HFF-Myc (cell line): ENCODE measurements at regions not wholly inside any gene's neighbourhood (a gene's known extent, or its start where the extent isn't known, plus 50 kb on each side); places are given as distances from the start of the nearest gene placed in this dataset.

ENCODE experiments used
- DNase-seq: peaks from one replicate; pipeline ENCODE4 v3.0.0-alpha.2; 2011; ENCODE audit warnings: low read depth; ENCODE audit errors: extremely low read depth
- H3K4me3 ChIP-seq: replicated peaks from 2 replicates; pipeline ENCODE4 v1.5.1; 2011; ENCODE audit warnings: low read depth, mild to moderate bottlenecking, control low read depth, low read length
- CTCF ChIP-seq: IDR thresholded peaks from 2 replicates; pipeline ENCODE4 v1.5.1; 2012; ENCODE audit warnings: mild to moderate bottlenecking, low read depth, low read length, control low read depth; ENCODE audit errors: missing control alignments

DNA sequence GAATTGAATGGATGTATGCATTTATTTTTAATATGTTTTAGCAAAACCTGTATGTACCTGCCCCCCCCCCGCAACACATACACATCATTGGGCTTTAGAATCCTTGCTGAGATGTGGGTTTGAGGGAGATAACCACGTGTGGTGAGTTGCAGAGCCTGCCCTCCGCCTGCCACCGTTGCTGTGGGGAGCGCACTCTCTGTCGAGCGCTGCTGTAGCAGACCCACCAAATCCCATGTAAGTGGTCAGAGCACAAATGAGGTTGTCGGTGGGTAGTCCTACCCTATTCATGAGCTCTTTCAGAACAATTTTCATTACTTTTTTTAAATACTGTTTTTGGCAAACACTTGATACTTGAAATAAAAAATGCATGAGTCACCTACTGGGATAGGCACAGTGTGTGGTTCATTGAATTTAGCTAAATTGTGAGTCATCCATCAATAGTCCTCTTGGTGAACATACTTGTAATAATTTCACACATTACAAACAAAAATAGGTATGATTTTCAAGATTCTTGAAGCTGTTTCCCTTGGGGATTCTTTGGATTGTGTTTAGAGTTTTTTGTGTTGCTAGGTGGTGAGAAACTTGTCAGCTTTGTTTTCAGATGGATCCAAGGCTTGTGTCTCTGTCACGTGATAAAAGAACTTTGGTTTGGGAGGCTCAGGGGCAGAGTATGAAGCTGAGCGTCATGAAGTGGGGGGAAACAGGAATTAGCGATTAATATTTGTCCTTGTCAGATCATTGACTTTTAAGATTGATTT, 107.6 kb downstream of the PTCSC3 start:
- DNase-seq, result no peak
- no peak for TF ChIP-seq CTCF
- H3K4me3 ChIP-seq, result no peak overlapping the region

DNA sequence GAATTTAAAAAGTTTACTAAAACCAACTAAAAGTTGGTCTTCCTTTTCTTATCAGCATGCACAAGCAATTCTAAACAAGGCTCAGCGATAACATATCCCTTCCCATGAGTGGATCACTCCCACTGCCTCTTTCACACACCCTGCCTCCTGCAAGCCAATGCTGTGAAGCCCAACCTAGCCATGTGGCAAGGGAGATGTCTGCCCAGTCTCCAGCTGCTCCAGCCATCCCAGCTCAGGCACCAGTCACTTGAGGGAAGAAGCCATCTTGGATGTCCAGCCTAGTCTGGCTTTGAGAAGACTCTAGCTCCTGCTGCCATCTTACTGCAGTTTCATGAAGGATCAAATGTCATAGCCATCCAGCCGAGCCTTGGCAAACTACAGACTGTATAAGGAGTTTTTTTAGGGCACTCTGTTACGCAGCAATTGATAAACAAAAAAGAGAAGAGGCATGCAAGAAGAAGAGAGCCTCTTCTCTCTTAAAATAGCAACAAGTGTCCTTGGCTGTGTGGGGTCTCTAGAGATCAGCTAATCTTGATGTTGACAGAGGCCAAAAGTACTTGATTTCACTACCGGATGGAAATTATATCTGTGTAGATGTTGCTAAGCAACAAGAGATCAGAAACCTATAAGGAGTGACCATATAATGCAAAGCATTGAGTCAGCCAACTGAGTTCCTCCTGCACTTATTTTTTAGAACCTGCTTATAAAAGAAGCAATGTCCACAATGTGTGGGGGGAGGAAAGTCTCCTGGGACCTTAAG, 108.9 kb downstream of the PTCSC3 start:
- DNase-seq, result no peak
- TF ChIP-seq CTCF, result no peak
- no peak overlapping the region for H3K4me3 ChIP-seq

DNA sequence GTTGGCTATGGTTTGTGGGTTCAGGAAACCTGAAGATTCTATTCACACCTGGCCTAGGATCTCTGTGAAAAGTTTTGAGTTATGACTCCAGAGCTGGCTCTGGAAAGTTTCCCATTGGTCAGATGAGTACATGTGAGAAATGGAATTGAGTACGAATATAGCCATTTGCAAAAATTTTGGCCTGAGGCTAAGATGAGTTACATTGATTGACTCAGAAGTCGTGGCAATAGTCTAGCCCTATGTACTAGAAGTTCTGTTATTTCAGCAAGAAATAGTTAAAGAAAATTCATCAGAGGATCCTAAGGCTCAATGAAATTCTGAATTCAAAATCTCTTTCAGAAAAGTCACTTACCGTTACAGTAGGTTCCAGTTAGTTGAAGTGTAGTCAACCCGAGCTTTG, 109.9 kb downstream of the PTCSC3 start:
- no peak overlapping the region for H3K4me3 ChIP-seq
- no peak for TF ChIP-seq CTCF
- DNase-seq, result no peak

- no peak for DNase-seq
- H3K4me3 ChIP-seq, result no peak overlapping the region
- no peak for TF ChIP-seq CTCF
These were observed 110.7 kb downstream of the PTCSC3 start for GRCh38 chr14:36065831-36066230.

DNA sequence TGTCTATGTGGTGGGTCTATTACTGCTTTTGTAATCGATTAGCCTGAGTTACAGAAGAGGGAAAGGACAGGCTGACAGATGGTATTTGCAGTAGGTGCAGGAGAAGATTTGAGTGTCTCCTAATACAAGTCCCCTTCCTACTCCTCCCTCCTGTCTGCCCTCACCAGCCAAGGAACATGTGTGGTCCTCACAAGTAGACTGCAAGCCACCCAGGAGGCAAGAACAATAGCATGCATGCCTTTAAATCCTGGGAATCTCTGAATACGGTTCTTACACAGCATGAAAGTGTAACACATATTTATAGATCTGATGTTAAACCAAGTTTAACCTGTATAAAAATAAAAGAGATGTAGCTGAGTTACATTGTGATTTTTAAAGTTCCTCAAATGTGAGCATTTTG, 117.0 kb downstream of the PTCSC3 start:
- DNase-seq, result no peak
- no peak overlapping the region for H3K4me3 ChIP-seq
- no peak for TF ChIP-seq CTCF

DNA sequence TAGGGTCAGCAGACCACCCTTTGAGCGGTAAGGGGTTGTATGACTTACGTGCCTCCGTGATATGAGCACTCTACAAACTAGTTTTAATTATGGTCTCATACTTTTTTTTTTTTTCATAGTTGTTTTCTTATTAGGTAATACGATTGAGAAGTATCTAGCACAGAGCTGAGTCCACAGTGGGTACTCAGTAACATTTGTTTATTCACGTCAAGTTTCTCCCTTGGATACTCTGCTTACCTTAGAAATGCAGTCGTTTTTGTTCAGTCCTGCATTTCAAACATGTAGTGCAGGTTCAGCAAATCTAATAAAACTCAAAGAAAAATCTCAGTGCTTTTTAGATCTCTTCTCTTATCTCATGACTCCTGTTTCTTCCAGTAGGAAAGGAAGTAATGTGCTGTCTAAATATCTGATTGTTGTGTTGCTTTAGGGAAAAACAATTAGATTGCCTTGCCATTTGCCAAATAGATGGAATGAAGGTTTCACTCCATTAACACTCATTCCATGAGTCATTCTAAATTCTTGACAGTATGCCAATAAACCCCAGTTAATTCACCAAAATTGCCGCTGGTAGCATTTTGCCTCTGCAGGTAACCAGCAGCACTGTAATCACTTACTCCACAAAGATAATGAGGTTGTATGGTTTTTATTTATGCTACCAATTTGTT, 118.9 kb downstream of the PTCSC3 start:
- TF ChIP-seq CTCF, result no peak
- DNase-seq, result no peak
- no peak overlapping the region for H3K4me3 ChIP-seq
